ENCODE measurements at regions not wholly inside any gene's neighbourhood (a gene's known extent, or its start where the extent isn't known, plus 50 kb on each side); places are given as distances from the start of the nearest gene placed in this dataset.

- TF ChIP-seq CTCF (optimal IDR thresholded peaks at IDR 0.05 in 1 of 3, IDR thresholded peaks at IDR 0.05 in 1 of 3, conservative IDR thresholded peaks at IDR 0.05 in 1 of 3; ENCODE audit: extremely low read depth in 1 of 3, insufficient read depth in 2 of 3, low read length in 3 of 3) (no peak), EZH2 (IDR thresholded peaks at IDR 0.05; ENCODE audit: low read length) (no peak)
Observed at GRCh38 chr6:5869261-5869660, 137.5 kb downstream of the NRN1 start.

Measured in keratinocyte (primary cell).